ENCODE measurements at regions not wholly inside any gene's neighbourhood (a gene's known extent, or its start where the extent isn't known, plus 50 kb on each side); places are given as distances from the start of the nearest gene placed in this dataset.

DNA sequence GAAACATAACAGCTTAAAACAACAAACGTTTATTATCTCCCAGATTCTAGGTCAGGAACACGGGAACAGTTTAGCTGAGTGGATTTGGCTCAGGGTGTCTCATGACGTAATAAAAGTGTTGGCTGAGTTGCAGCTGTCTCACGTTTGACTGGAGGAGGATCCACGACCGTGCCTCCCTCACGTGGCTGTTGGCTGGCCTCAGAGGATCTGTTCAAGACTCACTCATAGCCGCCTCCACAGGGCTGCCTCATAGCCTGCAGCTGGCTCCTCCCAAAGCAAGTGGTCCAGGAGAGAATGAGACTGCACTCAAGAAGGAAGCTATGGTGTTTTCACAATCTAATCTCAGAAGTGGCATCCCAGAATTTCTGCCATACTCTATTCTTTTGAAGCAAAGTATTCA is 167.1 kb downstream of the RPRM start:
- Histone ChIP-seq H3K4me3 (ENCODE audit: low read depth in 2 of 2, low read length in 2 of 2) (no peak overlapping the region), H3K9me3 (ENCODE audit: control insufficient read depth, insufficient read depth, low read depth, low read length) (no peaks in the 10 kb centered on the region), H3K36me3 (ENCODE audit: control insufficient read depth, insufficient read depth, low read length) (no peaks in the 10 kb centered on the region), H3K27ac (ENCODE audit: low read length) (no peak overlapping the region), H3K27me3 (ENCODE audit: control insufficient read depth, insufficient read depth, low read length) (no peaks in the 10 kb centered on the region), H3K4me1 (ENCODE audit: control insufficient read depth, insufficient read depth, low read length) (no peaks in the 10 kb centered on the region)
- BruUV-seq (replicated peaks) = no TSS peak
- CTCF ChIA-PET = no interaction called here
- in situ Hi-C loops (cut with HindIII; ENCODE audit: low pct_unique_long_range_greater_than_20kb, low sequenced_read_pairs) (no loop called here), intact Hi-C loops (cut with micrococcal nuclease; ENCODE audit: unreplicated experiment) (no loop called here)
- ATAC-seq (no peak), DNase-seq (ENCODE audit: low read depth, low spot score) (no peak)
- TF ChIP-seq SIN3A (IDR thresholded peaks at IDR 0.05; ENCODE audit: borderline replicate concordance, insufficient read depth, low read depth, low read length) (no peak), POLR2AphosphoS5 (IDR thresholded peaks at IDR 0.05; ENCODE audit: low read depth, low read length) (no peak), TCF7L2 (IDR thresholded peaks at IDR 0.05; ENCODE audit: low read depth, low read length) (no peak)
- TF ChIP-seq, protein P1, sequence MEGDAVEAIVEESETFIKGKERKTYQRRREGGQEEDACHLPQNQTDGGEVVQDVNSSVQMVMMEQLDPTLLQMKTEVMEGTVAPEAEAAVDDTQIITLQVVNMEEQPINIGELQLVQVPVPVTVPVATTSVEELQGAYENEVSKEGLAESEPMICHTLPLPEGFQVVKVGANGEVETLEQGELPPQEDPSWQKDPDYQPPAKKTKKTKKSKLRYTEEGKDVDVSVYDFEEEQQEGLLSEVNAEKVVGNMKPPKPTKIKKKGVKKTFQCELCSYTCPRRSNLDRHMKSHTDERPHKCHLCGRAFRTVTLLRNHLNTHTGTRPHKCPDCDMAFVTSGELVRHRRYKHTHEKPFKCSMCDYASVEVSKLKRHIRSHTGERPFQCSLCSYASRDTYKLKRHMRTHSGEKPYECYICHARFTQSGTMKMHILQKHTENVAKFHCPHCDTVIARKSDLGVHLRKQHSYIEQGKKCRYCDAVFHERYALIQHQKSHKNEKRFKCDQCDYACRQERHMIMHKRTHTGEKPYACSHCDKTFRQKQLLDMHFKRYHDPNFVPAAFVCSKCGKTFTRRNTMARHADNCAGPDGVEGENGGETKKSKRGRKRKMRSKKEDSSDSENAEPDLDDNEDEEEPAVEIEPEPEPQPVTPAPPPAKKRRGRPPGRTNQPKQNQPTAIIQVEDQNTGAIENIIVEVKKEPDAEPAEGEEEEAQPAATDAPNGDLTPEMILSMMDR (IDR thresholded peaks at IDR 0.05) = no peak
- TF ChIP-seq, protein P2, sequence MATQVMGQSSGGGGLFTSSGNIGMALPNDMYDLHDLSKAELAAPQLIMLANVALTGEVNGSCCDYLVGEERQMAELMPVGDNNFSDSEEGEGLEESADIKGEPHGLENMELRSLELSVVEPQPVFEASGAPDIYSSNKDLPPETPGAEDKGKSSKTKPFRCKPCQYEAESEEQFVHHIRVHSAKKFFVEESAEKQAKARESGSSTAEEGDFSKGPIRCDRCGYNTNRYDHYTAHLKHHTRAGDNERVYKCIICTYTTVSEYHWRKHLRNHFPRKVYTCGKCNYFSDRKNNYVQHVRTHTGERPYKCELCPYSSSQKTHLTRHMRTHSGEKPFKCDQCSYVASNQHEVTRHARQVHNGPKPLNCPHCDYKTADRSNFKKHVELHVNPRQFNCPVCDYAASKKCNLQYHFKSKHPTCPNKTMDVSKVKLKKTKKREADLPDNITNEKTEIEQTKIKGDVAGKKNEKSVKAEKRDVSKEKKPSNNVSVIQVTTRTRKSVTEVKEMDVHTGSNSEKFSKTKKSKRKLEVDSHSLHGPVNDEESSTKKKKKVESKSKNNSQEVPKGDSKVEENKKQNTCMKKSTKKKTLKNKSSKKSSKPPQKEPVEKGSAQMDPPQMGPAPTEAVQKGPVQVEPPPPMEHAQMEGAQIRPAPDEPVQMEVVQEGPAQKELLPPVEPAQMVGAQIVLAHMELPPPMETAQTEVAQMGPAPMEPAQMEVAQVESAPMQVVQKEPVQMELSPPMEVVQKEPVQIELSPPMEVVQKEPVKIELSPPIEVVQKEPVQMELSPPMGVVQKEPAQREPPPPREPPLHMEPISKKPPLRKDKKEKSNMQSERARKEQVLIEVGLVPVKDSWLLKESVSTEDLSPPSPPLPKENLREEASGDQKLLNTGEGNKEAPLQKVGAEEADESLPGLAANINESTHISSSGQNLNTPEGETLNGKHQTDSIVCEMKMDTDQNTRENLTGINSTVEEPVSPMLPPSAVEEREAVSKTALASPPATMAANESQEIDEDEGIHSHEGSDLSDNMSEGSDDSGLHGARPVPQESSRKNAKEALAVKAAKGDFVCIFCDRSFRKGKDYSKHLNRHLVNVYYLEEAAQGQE (IDR thresholded peaks at IDR 0.05; ENCODE audit: insufficient read depth in 1 of 2, low read depth in 2 of 2, low read length in 1 of 2) = no peak
- POLR2A ChIA-PET = interaction anchor here (0.6 kb wide), 1 partner anchor 448 kb away, joined by 3 read pairs; no protein-coding TSS in a partner anchor

DNA sequence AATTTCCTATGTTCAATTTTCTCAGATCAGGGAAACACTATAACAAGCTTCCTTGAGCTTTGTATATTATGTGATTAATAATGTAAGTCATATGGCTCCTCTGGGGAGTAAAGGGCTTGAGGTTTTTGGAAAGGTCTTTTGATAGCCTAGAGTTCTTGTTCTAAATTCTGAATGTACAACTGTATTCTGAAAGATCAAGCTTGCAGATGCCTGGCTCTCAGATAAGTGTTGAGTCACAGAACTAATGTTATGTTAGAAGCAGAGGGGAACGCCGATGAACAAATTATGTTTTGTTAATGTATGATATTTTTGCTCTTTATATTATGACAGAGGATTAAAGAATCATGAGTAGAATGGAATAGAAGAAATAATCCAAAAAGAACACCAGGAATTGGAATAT is 170.1 kb downstream of the RPRM start:
- Histone ChIP-seq H3K27ac (ENCODE audit: low read length) (no peak overlapping the region), H3K4me1 (ENCODE audit: control insufficient read depth, insufficient read depth, low read length) (no peaks in the 10 kb centered on the region), H3K4me3 (ENCODE audit: low read depth in 2 of 2, low read length in 2 of 2) (no peak overlapping the region), H3K27me3 (ENCODE audit: control insufficient read depth, insufficient read depth, low read length) (no peaks in the 10 kb centered on the region), H3K9me3 (ENCODE audit: control insufficient read depth, insufficient read depth, low read depth, low read length) (no peaks in the 10 kb centered on the region), H3K36me3 (ENCODE audit: control insufficient read depth, insufficient read depth, low read length) (no peaks in the 10 kb centered on the region)
- DNase-seq (ENCODE audit: low read depth, low spot score) (no peak), ATAC-seq (no peak)
- TF ChIP-seq SIN3A (IDR thresholded peaks at IDR 0.05; ENCODE audit: borderline replicate concordance, insufficient read depth, low read depth, low read length) = no peak
- TF ChIP-seq, protein P2 (IDR thresholded peaks at IDR 0.05; ENCODE audit: insufficient read depth in 1 of 2, low read depth in 2 of 2, low read length in 1 of 2) = no peak
- TF ChIP-seq, protein P1 (IDR thresholded peaks at IDR 0.05) = no peak
- TF ChIP-seq POLR2AphosphoS5 (IDR thresholded peaks at IDR 0.05; ENCODE audit: low read depth, low read length) = no peak
- TF ChIP-seq TCF7L2 (IDR thresholded peaks at IDR 0.05; ENCODE audit: low read depth, low read length) = no peak
- ChIA-PET CTCF (no interaction called here), POLR2A (no interaction called here)
- no TSS peak for BruUV-seq (replicated peaks)
- in situ Hi-C loops (cut with HindIII; ENCODE audit: low pct_unique_long_range_greater_than_20kb, low sequenced_read_pairs) (no loop called here), intact Hi-C loops (cut with micrococcal nuclease; ENCODE audit: unreplicated experiment) (no loop called here)

Measured in Panc1 (cell line).